ENCODE measurements at regions not wholly inside any gene's neighbourhood (a gene's known extent, or its start where the extent isn't known, plus 50 kb on each side); places are given as distances from the start of the nearest gene placed in this dataset.

DNA sequence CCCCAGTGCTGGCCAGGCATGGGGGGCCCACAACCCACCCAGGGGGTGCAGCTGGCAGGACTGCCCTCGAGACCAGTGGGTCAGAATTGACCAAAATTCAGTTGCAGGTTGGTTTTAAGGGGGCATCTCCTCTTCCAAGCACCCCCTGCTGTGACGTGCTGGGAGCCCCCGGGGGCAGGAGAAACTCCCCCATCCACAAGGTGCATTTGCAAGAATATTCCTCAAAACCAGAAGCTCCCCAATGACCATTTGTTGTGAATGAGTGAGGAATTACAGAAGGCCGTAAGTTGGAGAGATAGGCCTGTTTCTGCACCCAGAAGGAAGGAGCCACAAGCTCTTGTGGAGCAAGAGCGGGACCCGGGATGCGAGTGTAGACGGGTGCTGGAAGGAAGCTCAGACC, 414.5 kb downstream of the BRD1 start:
- TF ChIP-seq, protein P1, sequence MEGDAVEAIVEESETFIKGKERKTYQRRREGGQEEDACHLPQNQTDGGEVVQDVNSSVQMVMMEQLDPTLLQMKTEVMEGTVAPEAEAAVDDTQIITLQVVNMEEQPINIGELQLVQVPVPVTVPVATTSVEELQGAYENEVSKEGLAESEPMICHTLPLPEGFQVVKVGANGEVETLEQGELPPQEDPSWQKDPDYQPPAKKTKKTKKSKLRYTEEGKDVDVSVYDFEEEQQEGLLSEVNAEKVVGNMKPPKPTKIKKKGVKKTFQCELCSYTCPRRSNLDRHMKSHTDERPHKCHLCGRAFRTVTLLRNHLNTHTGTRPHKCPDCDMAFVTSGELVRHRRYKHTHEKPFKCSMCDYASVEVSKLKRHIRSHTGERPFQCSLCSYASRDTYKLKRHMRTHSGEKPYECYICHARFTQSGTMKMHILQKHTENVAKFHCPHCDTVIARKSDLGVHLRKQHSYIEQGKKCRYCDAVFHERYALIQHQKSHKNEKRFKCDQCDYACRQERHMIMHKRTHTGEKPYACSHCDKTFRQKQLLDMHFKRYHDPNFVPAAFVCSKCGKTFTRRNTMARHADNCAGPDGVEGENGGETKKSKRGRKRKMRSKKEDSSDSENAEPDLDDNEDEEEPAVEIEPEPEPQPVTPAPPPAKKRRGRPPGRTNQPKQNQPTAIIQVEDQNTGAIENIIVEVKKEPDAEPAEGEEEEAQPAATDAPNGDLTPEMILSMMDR (IDR thresholded peaks at IDR 0.05; ENCODE audit: low read length): no peak
- TF ChIP-seq EZH2 (optimal IDR thresholded peaks at IDR 0.05; ENCODE audit: low read depth, low read length) (no peak), EZH2phosphoT487 (IDR thresholded peaks at IDR 0.05; ENCODE audit: low read length) (no peak)

All from MM.1S (cell line).